Calu3 (cell line): ENCODE measurements at regions not wholly inside any gene's neighbourhood (a gene's known extent, or its start where the extent isn't known, plus 50 kb on each side); places are given as distances from the start of the nearest gene placed in this dataset.

Source experiments
- BruUV-seq: library from RNA; stranded (reverse); fragments of 400-500 nt; replicated peaks from 2 replicates; lab custom pipeline; 2021; lab: Mats Ljungman, UMichigan
- CTCF ChIA-PET: fragments of 300-600 bp; sonication (Branson Sonifier 250); formaldehyde crosslinking; loops from one replicate; lab custom pipeline; 2022; ENCODE audit warnings: antibody characterized with exemption; lab: Charles Lee
- DNase-seq: peaks from one replicate; pipeline ENCODE4 v3.0.0; 2022
- H3K27ac Mint-ChIP-seq: one replicate; pipeline ENCODE4 v1.8.0; 2022; ENCODE audit warnings: mixed read lengths; ENCODE audit not compliant: unreplicated experiment
- H3K27me3 Mint-ChIP-seq: one replicate; pipeline ENCODE4 v1.8.0; 2022; ENCODE audit warnings: mixed read lengths; ENCODE audit not compliant: unreplicated experiment
- H3K36me3 Mint-ChIP-seq: one replicate; pipeline ENCODE4 v1.8.0; 2022; ENCODE audit warnings: mild to moderate bottlenecking, moderate library complexity, mixed read lengths; ENCODE audit not compliant: insufficient read depth, unreplicated experiment
- H3K4me1 Mint-ChIP-seq: one replicate; pipeline ENCODE4 v1.8.0; 2022; ENCODE audit warnings: mild to moderate bottlenecking, low read depth, mixed read lengths; ENCODE audit not compliant: unreplicated experiment
- H3K4me3 Mint-ChIP-seq: one replicate; pipeline ENCODE4 v1.8.0; 2022; ENCODE audit warnings: mild to moderate bottlenecking, low read depth, moderate library complexity, mixed read lengths; ENCODE audit not compliant: unreplicated experiment
- H3K9me3 Mint-ChIP-seq: one replicate; pipeline ENCODE4 v1.8.0; 2022; ENCODE audit warnings: low read depth, mixed read lengths; ENCODE audit not compliant: unreplicated experiment
- CTCF ChIP-seq: fragments of 200-600 bp; IDR thresholded peaks from one replicate; pipeline ENCODE4 v1.8.0; 2022; ENCODE audit warnings: antibody characterized with exemption; ENCODE audit not compliant: unreplicated experiment
- intact Hi-C: fragments of 100-400 bp; cut with micrococcal nuclease; formaldehyde crosslinking; loops from one replicate; pipeline ENCODE4 v1.10.0; 2022; ENCODE audit not compliant: unreplicated experiment

- CTCF ChIA-PET: no interaction called here
- intact Hi-C loops: no loop called here
- no peak overlapping the region for H3K4me3 Mint-ChIP-seq
- H3K27ac Mint-ChIP-seq: no peak overlapping the region
- H3K27me3 Mint-ChIP-seq: no peaks in the 10 kb centered on the region
- no peak for TF ChIP-seq CTCF
- H3K36me3 Mint-ChIP-seq: no peaks in the 10 kb centered on the region
- DNase-seq: no peak
- BruUV-seq: no TSS peak
- peaks cover 12% of the 10 kb centered on the region for H3K4me1 Mint-ChIP-seq
- no peaks in the 10 kb centered on the region for H3K9me3 Mint-ChIP-seq
Observed at GRCh38 chr1:244230470-244230869, 179.4 kb downstream of the ZBTB18 start.

- no peaks in the 10 kb centered on the region for H3K27me3 Mint-ChIP-seq
- H3K4me1 Mint-ChIP-seq: peaks cover 14% of the 10 kb centered on the region
- CTCF ChIA-PET: interaction anchor here (0.5 to 0.7 kb wide), 2 partner anchors 33 to 211 kb away, joined by 3 to 5 read pairs; no protein-coding TSS in a partner anchor
- no peak for TF ChIP-seq CTCF
- BruUV-seq: no TSS peak
- no peaks in the 10 kb centered on the region for H3K9me3 Mint-ChIP-seq
- H3K27ac Mint-ChIP-seq: peak overlapping the region; percentile 47
- H3K36me3 Mint-ChIP-seq: no peaks in the 10 kb centered on the region
- intact Hi-C loops: no loop called here
- H3K4me3 Mint-ChIP-seq: peak overlapping the region; percentile 71
- peak; percentile 14 for DNase-seq
Observed at GRCh38 chr1:244231193-244231571, 180.1 kb downstream of the ZBTB18 start.

- DNase-seq: peak; percentile 41
- H3K9me3 Mint-ChIP-seq: peaks cover 4% of the 10 kb centered on the region
- CTCF ChIA-PET: interaction anchor here (0.5 to 0.7 kb wide), 2 partner anchors 34 to 211 kb away, joined by 3 to 5 read pairs; no protein-coding TSS in a partner anchor
- no peak for TF ChIP-seq CTCF
- intact Hi-C loops: no loop called here
- no TSS peak for BruUV-seq
- peak overlapping the region; percentile 71 for H3K4me3 Mint-ChIP-seq
- peak overlapping the region; percentile 47 for H3K27ac Mint-ChIP-seq
- H3K27me3 Mint-ChIP-seq: no peaks in the 10 kb centered on the region
- peaks cover 19% of the 10 kb centered on the region for H3K4me1 Mint-ChIP-seq
- no peaks in the 10 kb centered on the region for H3K36me3 Mint-ChIP-seq
Observed at GRCh38 chr1:244231572-244232315, 180.7 kb downstream of the ZBTB18 start.

GRCh38 chr1:244234009-244234643 is 183.0 kb downstream of the ZBTB18 start:
- H3K36me3 Mint-ChIP-seq: no peaks in the 10 kb centered on the region
- no peak overlapping the region for H3K27ac Mint-ChIP-seq
- no peak overlapping the region for H3K4me3 Mint-ChIP-seq
- intact Hi-C loops: no loop called here
- no peak for DNase-seq
- BruUV-seq: no TSS peak
- H3K9me3 Mint-ChIP-seq: peaks cover 4% of the 10 kb centered on the region
- TF ChIP-seq CTCF: no peak
- peaks cover 30% of the 10 kb centered on the region for H3K4me1 Mint-ChIP-seq
- CTCF ChIA-PET: no interaction called here
- H3K27me3 Mint-ChIP-seq: no peaks in the 10 kb centered on the region
